Cardiac fibroblast (primary cell): ENCODE measurements at regions not wholly inside any gene's neighbourhood (a gene's known extent, or its start where the extent isn't known, plus 50 kb on each side); places are given as distances from the start of the nearest gene placed in this dataset.
"Not testable (repeated sequence)": the region's sequence is repeated elsewhere in the genome, so short reads cannot be mapped to it uniquely, and the experiment has no call there.

Experiments used
- DNase-seq, 2 donors: peaks; one replicate each; pipeline versions ENCODE4 v3.0.0 to v3.0.0-alpha.2; 2010; ENCODE audit warnings: low read depth in 2 of 2
- H3K4me3 ChIP-seq, 2 donors: replicated peaks in 1 of 2; 1 replicate in 1 of 2; 2 replicates in 1 of 2; pipeline ENCODE4 v1.5.1; 2011; ENCODE audit warnings: low read depth in 2 of 2, low read length in 2 of 2, mild to moderate bottlenecking in 2 of 2, moderate library complexity in 1 of 2
- TF ChIP-seq, protein P1 (sequence below): IDR thresholded peaks from one replicate; pipeline ENCODE4 v1.5.1; 2011; ENCODE audit warnings: low read depth, mild to moderate bottlenecking, low read length, inconsistent platforms

GRCh38 chr13:65594298-65594781 is 1635.8 kb downstream of the PCDH9 start:
- peak; percentile 67 to 81 for DNase-seq
- TF ChIP-seq, protein P1, sequence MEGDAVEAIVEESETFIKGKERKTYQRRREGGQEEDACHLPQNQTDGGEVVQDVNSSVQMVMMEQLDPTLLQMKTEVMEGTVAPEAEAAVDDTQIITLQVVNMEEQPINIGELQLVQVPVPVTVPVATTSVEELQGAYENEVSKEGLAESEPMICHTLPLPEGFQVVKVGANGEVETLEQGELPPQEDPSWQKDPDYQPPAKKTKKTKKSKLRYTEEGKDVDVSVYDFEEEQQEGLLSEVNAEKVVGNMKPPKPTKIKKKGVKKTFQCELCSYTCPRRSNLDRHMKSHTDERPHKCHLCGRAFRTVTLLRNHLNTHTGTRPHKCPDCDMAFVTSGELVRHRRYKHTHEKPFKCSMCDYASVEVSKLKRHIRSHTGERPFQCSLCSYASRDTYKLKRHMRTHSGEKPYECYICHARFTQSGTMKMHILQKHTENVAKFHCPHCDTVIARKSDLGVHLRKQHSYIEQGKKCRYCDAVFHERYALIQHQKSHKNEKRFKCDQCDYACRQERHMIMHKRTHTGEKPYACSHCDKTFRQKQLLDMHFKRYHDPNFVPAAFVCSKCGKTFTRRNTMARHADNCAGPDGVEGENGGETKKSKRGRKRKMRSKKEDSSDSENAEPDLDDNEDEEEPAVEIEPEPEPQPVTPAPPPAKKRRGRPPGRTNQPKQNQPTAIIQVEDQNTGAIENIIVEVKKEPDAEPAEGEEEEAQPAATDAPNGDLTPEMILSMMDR = no peak
- no peak overlapping the region for H3K4me3 ChIP-seq

DNA sequence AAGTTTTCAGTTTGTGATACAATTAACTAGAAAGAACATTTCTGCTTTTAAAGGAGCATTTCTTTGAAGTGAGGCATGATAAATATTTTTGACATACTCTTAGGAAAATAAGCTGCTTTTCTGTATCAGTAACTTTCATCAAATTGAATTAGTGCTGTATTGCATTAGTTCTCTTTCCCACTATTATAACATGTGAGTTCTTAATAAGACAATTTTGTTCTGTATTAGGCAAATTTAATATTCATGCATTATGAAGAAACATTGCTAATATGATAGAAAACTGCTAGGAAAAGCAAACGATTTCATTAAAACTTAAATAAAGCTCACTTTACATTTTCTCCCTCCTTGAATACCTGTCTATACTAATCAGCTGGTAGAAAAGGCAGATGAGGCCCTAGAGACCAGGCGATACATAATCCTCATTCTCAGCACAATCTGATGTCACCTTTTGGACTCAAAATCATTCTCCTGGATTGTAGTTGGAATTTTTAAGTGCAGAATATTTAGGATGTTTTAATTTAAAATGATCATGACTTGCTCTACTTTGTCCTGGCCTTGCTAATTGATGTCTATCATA is 1636.8 kb downstream of the PCDH9 start:
- no peak for DNase-seq
- TF ChIP-seq, protein P1 = no peak

GRCh38 chr13:65592731-65593130 is 1637.4 kb downstream of the PCDH9 start:
- DNase-seq = peak in 1 of 2 donors; percentile 58
- TF ChIP-seq, protein P1 = no peak

More for the DNA sequence above, 1636.8 kb downstream of the PCDH9 start:
- H3K4me3 ChIP-seq = no peak overlapping the region

GRCh38 chr13:65585346-65585745 is 1644.8 kb downstream of the PCDH9 start:
- DNase-seq = no peak
- TF ChIP-seq, protein P1 = no peak
- no peak overlapping the region for H3K4me3 ChIP-seq

More at GRCh38 chr13:65592731-65593130, 1637.4 kb downstream of the PCDH9 start:
- no peak overlapping the region for H3K4me3 ChIP-seq

- DNase-seq = no peak
- no peak overlapping the region for H3K4me3 ChIP-seq
- TF ChIP-seq, protein P1 = no peak
These were observed 1646.0 kb downstream of the PCDH9 start for GRCh38 chr13:65584126-65584525.

- DNase-seq = no peak
- H3K4me3 ChIP-seq = no peak overlapping the region
- TF ChIP-seq, protein P1 = no peak
These were observed 1648.0 kb downstream of the PCDH9 start for GRCh38 chr13:65582160-65582559.

- DNase-seq, H3K4me3 ChIP-seq: not testable (repeated sequence)
These were observed 1665.6 kb downstream of the PCDH9 start for GRCh38 chr13:65564561-65564960.
